Activated naive CD4-positive, alpha-beta T cell treated with anti-CD3 and anti-CD28 coated beads, Interleukin-2, amount 50 U/mL, for 24 hours (primary cell): ENCODE measurements at regions not wholly inside any gene's neighbourhood (a gene's known extent, or its start where the extent isn't known, plus 50 kb on each side); places are given as distances from the start of the nearest gene placed in this dataset.
A peak's percentile ranks its signal among the peaks of the same experiment; 100 is the strongest.

Experiments used
- H3K27ac Mint-ChIP-seq: one replicate; pipeline ENCODE4 v1.8.0; 2021; ENCODE audit warnings: mild to moderate bottlenecking, mixed read lengths
- H3K27me3 Mint-ChIP-seq: one replicate; pipeline ENCODE4 v1.8.0; 2021; ENCODE audit warnings: mixed read lengths
- H3K36me3 Mint-ChIP-seq: one replicate; pipeline ENCODE4 v1.8.0; 2021; ENCODE audit warnings: mixed read lengths
- H3K4me1 Mint-ChIP-seq: one replicate; pipeline ENCODE4 v1.8.0; 2021; ENCODE audit warnings: mixed read lengths
- H3K4me3 Mint-ChIP-seq: one replicate; pipeline ENCODE4 v1.8.0; 2021; ENCODE audit warnings: mild to moderate bottlenecking, mixed read lengths
- H3K9me3 Mint-ChIP-seq: one replicate; pipeline ENCODE4 v1.8.0; 2021; ENCODE audit warnings: mixed read lengths

DNA sequence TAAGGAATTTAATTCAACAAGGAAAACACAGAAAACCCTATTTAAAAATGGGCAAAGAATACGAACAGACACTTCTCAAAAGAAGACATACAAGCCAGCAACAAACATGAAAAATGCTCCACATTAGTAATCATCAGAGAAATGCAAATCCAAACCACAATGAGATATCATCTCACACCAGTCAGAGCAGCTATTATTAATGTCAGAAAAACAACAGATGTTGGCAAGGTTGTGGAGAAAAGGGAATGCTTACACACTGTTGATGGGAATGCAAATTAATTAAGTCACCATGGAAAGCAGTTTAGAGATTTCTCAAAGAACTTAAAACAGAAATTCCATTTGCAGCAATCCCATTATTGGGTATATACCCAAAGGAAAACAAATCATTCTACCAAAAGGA lies 55.2 kb downstream of the GCC1 start:
- peaks cover 7% of the 10 kb centered on the region for H3K4me1 Mint-ChIP-seq
- no peaks in the 10 kb centered on the region for H3K36me3 Mint-ChIP-seq
- H3K9me3 Mint-ChIP-seq = peaks cover 25% of the 10 kb centered on the region
- no peak overlapping the region for H3K4me3 Mint-ChIP-seq
- no peak overlapping the region for H3K27ac Mint-ChIP-seq
- peaks cover 40% of the 10 kb centered on the region for H3K27me3 Mint-ChIP-seq

- no peak overlapping the region for H3K27ac Mint-ChIP-seq
- no peak overlapping the region for H3K4me3 Mint-ChIP-seq
- H3K36me3 Mint-ChIP-seq = no peaks in the 10 kb centered on the region
- peaks cover 37% of the 10 kb centered on the region for H3K27me3 Mint-ChIP-seq
- peaks cover 6% of the 10 kb centered on the region for H3K4me1 Mint-ChIP-seq
- H3K9me3 Mint-ChIP-seq = peaks cover 25% of the 10 kb centered on the region
Observed at GRCh38 chr7:127527561-127527960, 57.8 kb downstream of the GCC1 start.

DNA sequence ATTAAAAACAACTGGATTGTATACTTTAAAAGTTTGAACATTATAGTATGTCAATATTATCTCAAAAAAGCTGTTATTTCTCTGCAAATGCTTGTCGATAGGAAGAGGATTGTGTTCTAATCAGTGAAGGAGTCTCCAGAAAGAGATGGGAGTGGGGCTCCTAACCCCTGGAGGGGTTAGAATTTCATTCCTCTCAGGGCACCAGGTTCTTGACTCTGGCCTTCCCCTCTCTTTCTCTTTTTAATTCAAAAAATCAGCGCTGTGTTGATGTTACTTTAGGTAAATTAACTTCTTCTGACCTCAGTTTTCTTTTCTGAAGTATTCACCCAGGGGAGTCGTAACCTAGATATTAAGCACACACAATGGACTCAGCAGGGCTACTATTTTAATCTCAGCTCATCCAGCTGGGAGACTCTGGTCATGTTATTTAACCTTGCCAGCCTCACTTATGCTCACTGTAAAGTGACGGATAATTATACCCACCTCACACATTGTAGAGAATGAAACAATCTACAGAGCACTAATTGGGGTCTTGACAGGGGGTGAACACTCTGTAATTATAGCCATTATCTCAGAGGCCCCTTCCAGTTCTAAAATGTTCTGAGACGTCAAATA lies 59.4 kb downstream of the GCC1 start:
- no peaks in the 10 kb centered on the region for H3K36me3 Mint-ChIP-seq
- no peak overlapping the region for H3K27ac Mint-ChIP-seq
- H3K4me1 Mint-ChIP-seq = no peaks in the 10 kb centered on the region
- H3K9me3 Mint-ChIP-seq = peaks cover 25% of the 10 kb centered on the region
- peaks cover 44% of the 10 kb centered on the region for H3K27me3 Mint-ChIP-seq
- H3K4me3 Mint-ChIP-seq = no peak overlapping the region

DNA sequence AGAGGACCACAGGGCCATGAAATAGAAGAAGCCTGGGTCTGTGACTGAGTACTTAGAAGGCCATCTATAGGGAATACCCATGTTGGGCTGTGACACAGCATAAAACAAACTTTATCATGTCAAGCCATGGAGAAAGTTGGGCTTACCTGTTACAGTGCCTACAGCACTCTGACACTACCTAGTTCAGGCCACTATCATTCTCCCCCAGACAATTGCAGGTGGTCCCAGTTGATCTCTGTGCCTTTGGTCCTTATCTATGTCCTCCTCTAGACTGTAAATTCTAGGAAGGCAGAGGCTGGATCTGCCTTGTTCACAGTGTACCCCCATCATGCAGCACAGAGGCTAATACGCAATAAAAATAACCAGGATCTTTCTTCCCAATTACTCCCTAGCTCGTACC lies 69.1 kb downstream of the GCC1 start:
- Mint-ChIP-seq H3K27ac (no peak overlapping the region), H3K27me3 (peaks cover 8% of the 10 kb centered on the region), H3K36me3 (no peaks in the 10 kb centered on the region), H3K4me1 (no peaks in the 10 kb centered on the region), H3K4me3 (no peak overlapping the region), H3K9me3 (peaks cover under 1% of the 10 kb centered on the region)

- no peaks in the 10 kb centered on the region for H3K4me1 Mint-ChIP-seq
- no peaks in the 10 kb centered on the region for H3K9me3 Mint-ChIP-seq
- H3K36me3 Mint-ChIP-seq = no peaks in the 10 kb centered on the region
- H3K27me3 Mint-ChIP-seq = peaks cover 6% of the 10 kb centered on the region
- H3K27ac Mint-ChIP-seq = no peak overlapping the region
- H3K4me3 Mint-ChIP-seq = no peak overlapping the region
Observed at GRCh38 chr7:127514499-127514898, 70.9 kb downstream of the GCC1 start.

DNA sequence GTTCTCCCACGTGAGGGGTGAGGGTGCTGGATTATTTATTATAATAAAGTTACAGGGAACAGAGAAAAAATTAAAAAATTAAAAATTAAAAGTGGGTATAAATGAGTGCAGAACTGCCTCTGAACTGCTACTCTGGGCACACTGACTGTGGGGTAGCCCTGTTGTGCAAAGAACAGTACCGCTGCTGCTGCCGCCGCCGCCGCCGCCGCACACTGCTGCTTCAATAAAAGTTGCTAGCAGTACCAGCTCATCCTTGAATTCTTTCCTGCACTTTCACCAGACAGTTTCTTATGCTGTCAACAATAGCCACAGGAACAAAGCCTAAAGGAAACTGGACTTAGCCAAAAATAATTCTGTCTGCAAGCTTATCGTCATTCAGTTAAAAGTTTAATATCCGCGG lies 72.1 kb downstream of the GCC1 start:
- peaks cover 4% of the 10 kb centered on the region for H3K27me3 Mint-ChIP-seq
- no peaks in the 10 kb centered on the region for H3K36me3 Mint-ChIP-seq
- no peak overlapping the region for H3K27ac Mint-ChIP-seq

GRCh38 chr7:127512663-127513062 lies 72.7 kb downstream of the GCC1 start:
- H3K36me3 Mint-ChIP-seq = no peaks in the 10 kb centered on the region
- H3K27ac Mint-ChIP-seq = no peak overlapping the region
- H3K4me1 Mint-ChIP-seq = no peaks in the 10 kb centered on the region
- H3K4me3 Mint-ChIP-seq = no peak overlapping the region
- peaks cover 5% of the 10 kb centered on the region for H3K27me3 Mint-ChIP-seq
- no peaks in the 10 kb centered on the region for H3K9me3 Mint-ChIP-seq

More for the DNA sequence above, 72.1 kb downstream of the GCC1 start:
- no peak overlapping the region for H3K4me3 Mint-ChIP-seq
- H3K9me3 Mint-ChIP-seq = no peaks in the 10 kb centered on the region
- no peaks in the 10 kb centered on the region for H3K4me1 Mint-ChIP-seq

DNA sequence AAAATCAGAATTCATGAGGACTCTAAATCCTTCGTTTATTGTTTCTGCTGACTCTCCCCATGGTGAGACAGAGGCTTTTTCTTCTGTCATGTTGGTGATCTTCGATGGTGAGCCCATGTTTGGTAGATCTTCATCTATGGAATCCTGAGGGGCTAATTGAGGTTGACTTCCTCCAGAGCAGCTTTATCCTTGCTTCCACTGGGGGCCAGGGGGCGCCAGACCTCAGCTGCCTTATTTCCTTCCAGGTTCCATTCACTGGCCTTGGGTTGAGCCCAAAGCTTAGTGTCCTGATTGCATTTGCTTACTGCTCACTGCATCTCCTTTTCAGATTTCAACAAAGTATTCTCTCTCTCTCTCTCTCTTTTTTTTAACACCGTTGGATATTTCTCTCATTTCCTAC lies 80.7 kb downstream of the GCC1 start:
- Mint-ChIP-seq H3K27ac (no peak overlapping the region), H3K9me3 (no peaks in the 10 kb centered on the region), H3K27me3 (peaks cover 8% of the 10 kb centered on the region), H3K4me3 (no peak overlapping the region), H3K36me3 (no peaks in the 10 kb centered on the region), H3K4me1 (no peaks in the 10 kb centered on the region)

DNA sequence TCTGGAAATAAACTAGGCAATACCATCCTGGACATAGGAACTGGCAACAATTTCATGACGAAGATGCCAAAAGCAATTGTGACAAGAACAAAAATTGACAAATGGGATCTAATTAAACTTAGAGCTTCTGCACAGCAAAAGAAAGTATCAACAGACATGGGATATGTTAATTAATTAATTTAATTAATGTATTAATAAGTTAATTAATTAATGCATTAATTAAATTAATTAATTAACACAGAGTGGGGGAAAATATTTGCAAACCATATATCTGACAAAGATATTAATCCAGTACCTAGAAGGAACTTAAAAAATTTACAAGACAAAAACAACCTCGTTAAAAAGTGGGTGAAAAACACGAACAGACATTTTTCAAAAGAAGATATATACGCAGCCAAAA lies 83.6 kb downstream of the GCC1 start:
- Mint-ChIP-seq H3K9me3 (no peaks in the 10 kb centered on the region), H3K27me3 (peaks cover 10% of the 10 kb centered on the region), H3K4me3 (no peak overlapping the region), H3K36me3 (no peaks in the 10 kb centered on the region), H3K4me1 (no peaks in the 10 kb centered on the region), H3K27ac (no peak overlapping the region)

DNA sequence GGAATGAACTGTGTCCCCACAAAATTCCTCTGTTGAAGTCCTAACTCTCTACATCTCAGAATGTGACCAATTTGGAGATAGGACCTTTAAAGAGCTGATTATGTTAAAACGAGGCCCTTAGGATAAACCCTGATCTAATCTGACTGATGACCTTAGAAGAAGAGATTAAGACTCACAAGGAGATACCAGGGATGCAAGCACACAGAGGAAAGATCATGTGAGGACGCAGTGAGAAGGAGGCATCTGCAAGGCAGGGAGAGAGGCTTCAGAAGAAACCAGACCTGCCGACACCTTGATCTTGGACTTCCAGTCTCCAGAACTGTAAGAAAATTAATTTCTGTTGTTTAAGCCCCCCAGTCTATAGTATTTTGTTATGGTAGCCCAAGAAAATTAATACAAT lies 94.9 kb upstream of the ZNF800 start:
- Mint-ChIP-seq H3K9me3 (no peaks in the 10 kb centered on the region), H3K4me1 (peaks cover 13% of the 10 kb centered on the region), H3K27me3 (peaks cover 4% of the 10 kb centered on the region)

GRCh38 chr7:127486654-127487053 lies 94.1 kb upstream of the ZNF800 start:
- H3K27ac Mint-ChIP-seq = no peak overlapping the region
- peaks cover 4% of the 10 kb centered on the region for H3K36me3 Mint-ChIP-seq
- peaks cover 7% of the 10 kb centered on the region for H3K27me3 Mint-ChIP-seq
- no peak overlapping the region for H3K4me3 Mint-ChIP-seq
- H3K4me1 Mint-ChIP-seq = peaks cover 13% of the 10 kb centered on the region
- no peaks in the 10 kb centered on the region for H3K9me3 Mint-ChIP-seq

More for the DNA sequence above, 94.9 kb upstream of the ZNF800 start:
- Mint-ChIP-seq H3K27ac (peak overlapping the region; percentile 59), H3K4me3 (no peak overlapping the region), H3K36me3 (peaks cover 4% of the 10 kb centered on the region)

DNA sequence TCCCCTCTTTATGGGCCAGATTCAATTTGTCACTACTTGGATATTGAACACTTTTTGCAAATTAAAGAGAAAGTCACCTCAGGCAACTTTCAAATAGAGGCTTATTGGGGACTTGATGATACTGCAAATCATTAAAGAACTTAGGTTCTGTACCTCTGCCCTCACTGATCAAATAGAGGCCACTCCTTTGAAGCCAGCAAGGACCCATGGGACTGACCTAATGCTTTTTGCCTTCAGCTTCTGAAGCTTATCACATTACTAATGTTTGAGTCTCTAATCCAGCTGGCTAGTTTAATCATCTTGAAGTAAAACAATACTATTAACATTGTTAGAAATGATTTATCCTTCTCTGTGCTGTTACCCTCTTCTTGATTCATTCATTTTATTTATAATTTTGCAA lies 93.0 kb upstream of the ZNF800 start:
- peak overlapping the region; percentile 74 for H3K4me3 Mint-ChIP-seq
- H3K4me1 Mint-ChIP-seq = peaks cover 13% of the 10 kb centered on the region
- H3K27ac Mint-ChIP-seq = no peak overlapping the region
- peaks cover 8% of the 10 kb centered on the region for H3K27me3 Mint-ChIP-seq
- no peaks in the 10 kb centered on the region for H3K9me3 Mint-ChIP-seq
- H3K36me3 Mint-ChIP-seq = peaks cover 4% of the 10 kb centered on the region

DNA sequence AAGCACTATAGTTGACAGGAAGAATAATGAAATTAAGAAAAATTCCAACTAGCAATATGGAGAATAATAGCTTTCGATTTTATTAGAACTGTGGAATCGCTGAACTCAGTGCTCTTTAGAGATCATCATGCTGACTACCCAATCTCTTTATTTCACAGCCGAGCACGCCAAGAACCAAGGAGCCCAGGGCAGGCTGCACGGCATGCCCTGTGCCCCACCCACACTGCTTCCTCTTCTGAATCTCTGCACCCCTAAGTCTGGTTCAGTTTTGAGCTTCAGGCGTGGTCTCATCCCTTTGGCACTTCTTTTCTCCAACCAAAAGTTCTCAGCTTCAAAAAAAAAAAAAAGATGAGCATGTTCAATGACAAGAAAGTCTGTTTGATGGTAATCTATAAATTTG lies 92.4 kb upstream of the ZNF800 start:
- no peak overlapping the region for H3K27ac Mint-ChIP-seq
- no peaks in the 10 kb centered on the region for H3K9me3 Mint-ChIP-seq
- peaks cover 8% of the 10 kb centered on the region for H3K27me3 Mint-ChIP-seq
- H3K4me3 Mint-ChIP-seq = peak overlapping the region; percentile 74
- H3K36me3 Mint-ChIP-seq = peaks cover under 1% of the 10 kb centered on the region
- peaks cover 13% of the 10 kb centered on the region for H3K4me1 Mint-ChIP-seq

DNA sequence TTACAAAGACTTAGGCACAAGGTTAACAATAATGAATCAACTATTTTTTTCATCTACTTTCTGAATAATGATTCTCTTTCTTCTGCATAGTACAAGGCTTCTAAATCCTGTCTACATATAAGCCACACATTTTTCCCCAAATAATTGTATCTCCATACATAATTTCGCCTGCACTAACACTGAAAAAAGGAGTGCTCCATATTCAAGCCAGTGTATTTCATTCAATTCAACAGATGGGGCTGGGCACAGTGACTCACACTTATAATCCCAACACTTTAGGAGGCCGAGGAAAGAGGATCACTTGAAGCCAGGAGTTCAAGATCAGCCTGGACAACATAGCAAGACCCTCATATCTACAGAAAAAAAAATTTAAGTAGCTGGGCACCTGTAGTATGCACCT lies 86.0 kb upstream of the ZNF800 start:
- Mint-ChIP-seq H3K9me3 (no peaks in the 10 kb centered on the region), H3K4me1 (peaks cover 26% of the 10 kb centered on the region), H3K27me3 (peaks cover 8% of the 10 kb centered on the region), H3K4me3 (peak overlapping the region; percentile 12), H3K36me3 (no peaks in the 10 kb centered on the region), H3K27ac (no peak overlapping the region)

DNA sequence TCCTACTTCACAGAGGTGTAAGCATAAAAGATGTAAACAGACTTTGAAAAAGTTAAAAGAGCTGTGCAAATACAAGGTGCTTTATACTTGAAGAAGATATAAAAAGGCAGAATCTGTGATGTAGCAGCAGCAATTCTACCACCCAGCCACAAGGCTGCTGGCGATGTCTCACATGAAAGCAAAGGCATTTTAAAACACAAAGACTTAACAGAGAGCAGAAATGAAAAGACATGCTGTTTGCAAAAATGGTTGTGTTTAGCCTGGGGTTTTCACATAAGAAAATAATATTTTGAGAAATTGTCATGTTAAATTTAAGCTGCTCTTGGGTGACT lies 85.5 kb upstream of the ZNF800 start:
- Mint-ChIP-seq H3K9me3 (no peaks in the 10 kb centered on the region), H3K4me1 (peaks cover 26% of the 10 kb centered on the region), H3K27ac (no peak overlapping the region), H3K36me3 (no peaks in the 10 kb centered on the region), H3K4me3 (no peak overlapping the region), H3K27me3 (peaks cover 8% of the 10 kb centered on the region)

DNA sequence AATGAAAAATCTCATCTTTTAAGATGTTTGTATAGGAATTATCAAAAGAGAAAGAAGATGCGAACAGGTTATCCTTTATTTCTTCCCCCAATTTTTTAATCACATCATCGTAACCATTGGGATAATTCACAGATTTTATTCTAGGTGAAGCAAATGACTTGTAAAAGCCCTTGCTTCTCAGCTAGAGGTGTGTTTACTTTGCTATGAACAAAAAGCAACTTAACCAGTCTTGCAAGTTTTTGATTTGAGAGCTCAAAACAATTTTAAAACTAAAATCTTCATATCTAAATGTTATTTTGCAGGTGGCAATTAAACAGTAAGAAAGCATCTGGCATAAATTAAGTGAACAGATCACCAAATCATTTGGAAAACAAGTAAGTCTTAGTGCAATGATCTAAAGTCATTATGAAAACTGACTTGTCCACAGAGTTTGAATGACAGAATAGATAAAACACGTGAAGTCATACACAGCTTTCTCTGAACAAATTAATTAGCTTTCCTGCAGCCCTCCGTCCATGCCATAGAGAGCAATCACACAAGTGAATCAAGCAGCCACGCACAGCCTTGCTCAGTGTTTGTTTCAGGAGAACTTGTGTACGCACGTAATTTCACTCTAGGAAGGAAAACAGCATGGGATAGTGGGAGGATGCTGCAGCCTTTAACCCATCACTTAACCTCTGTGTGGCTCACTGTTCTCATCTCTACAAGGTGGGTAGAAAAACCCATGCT lies 85.0 kb upstream of the ZNF800 start:
- peaks cover 8% of the 10 kb centered on the region for H3K27me3 Mint-ChIP-seq

GRCh38 chr7:127476618-127477017 lies 84.1 kb upstream of the ZNF800 start:
- Mint-ChIP-seq H3K27ac (no peak overlapping the region), H3K4me1 (peaks cover 26% of the 10 kb centered on the region), H3K4me3 (no peak overlapping the region), H3K9me3 (no peaks in the 10 kb centered on the region), H3K27me3 (peaks cover 4% of the 10 kb centered on the region), H3K36me3 (no peaks in the 10 kb centered on the region)

More for the DNA sequence above, 85.0 kb upstream of the ZNF800 start:
- no peaks in the 10 kb centered on the region for H3K36me3 Mint-ChIP-seq
- H3K9me3 Mint-ChIP-seq = no peaks in the 10 kb centered on the region
- H3K4me3 Mint-ChIP-seq = no peak overlapping the region
- H3K4me1 Mint-ChIP-seq = peaks cover 26% of the 10 kb centered on the region
- H3K27ac Mint-ChIP-seq = no peak overlapping the region
